H1 (cell line): ENCODE measurements at regions not wholly inside any gene's neighbourhood (a gene's known extent, or its start where the extent isn't known, plus 50 kb on each side); places are given as distances from the start of the nearest gene placed in this dataset.

ENCODE experiments used
- CTCF ChIA-PET: fragments of 300-600 bp; sonication (Branson Sonifier 250); formaldehyde crosslinking; loops from one replicate; lab custom pipeline; 2021; ENCODE audit not compliant: partially characterized antibody; lab: Charles Lee
- POLR2A ChIA-PET: fragments of 300-600 bp; sonication (Branson Sonifier 250); formaldehyde crosslinking; loops from one replicate; lab custom pipeline; 2021; ENCODE audit warnings: inconsistent platforms; ENCODE audit not compliant: partially characterized antibody; lab: Charles Lee
- DNase-seq, 2 experiments: peaks; one replicate each; pipeline versions ENCODE4 v3.0.0 to v3.0.0-alpha.2; 2010 to 2022; ENCODE audit warnings: low spot score in 2 of 2, low read depth in 1 of 2, mixed read lengths in 1 of 2
- FAIRE-seq: peaks from 2 replicates; lab custom pipeline; 2011; peaks lifted over from hg19 to GRCh38; lab: Jason Lieb, UNC
- H2AFZ ChIP-seq: 2 replicates; pipeline ENCODE4 v1.8.1; 2012; ENCODE audit warnings: low read length, inconsistent platforms
- H2AK5ac ChIP-seq: 2 replicates; pipeline ENCODE4 v1.6.1; 2013; ENCODE audit warnings: low read depth, low read length
- H2BK120ac ChIP-seq: replicated peaks from 2 replicates; pipeline ENCODE3; 2013; ENCODE audit warnings: low read depth, low read length, inconsistent platforms
- H2BK12ac ChIP-seq: 2 replicates; pipeline ENCODE4 v1.6.1; 2013; ENCODE audit warnings: low read depth, low read length
- H2BK15ac ChIP-seq: 2 replicates; pipeline ENCODE4 v1.6.1; 2013; ENCODE audit warnings: low read length
- H2BK20ac ChIP-seq: 2 replicates; pipeline ENCODE4 v1.6.1; 2013; ENCODE audit warnings: low read length
- H2BK5ac ChIP-seq: 2 replicates; pipeline ENCODE4 v1.6.1; 2013; ENCODE audit warnings: low read depth, low read length
- H3K14ac ChIP-seq: 2 replicates; pipeline ENCODE4 v1.6.1; 2013; ENCODE audit warnings: inconsistent platforms; ENCODE audit not compliant: insufficient read length
- H3K18ac ChIP-seq: 2 replicates; pipeline ENCODE4 v1.6.1; 2013; ENCODE audit warnings: low read length; ENCODE audit errors: extremely low read depth
- H3K23ac ChIP-seq: 2 replicates; pipeline ENCODE4 v1.6.1; 2013; ENCODE audit warnings: inconsistent platforms; ENCODE audit not compliant: insufficient read length
- H3K23me2 ChIP-seq: 2 replicates; pipeline ENCODE4 v1.6.1; 2013; ENCODE audit warnings: low read depth, low read length
- H3K27ac ChIP-seq: 2 replicates; pipeline ENCODE4 v1.6.1; 2011; ENCODE audit warnings: low read depth, low read length, inconsistent platforms
- H3K27me3 ChIP-seq, 4 experiments: replicated peaks in 1 of 4; 1 replicate in 1 of 4; 2 replicates in 3 of 4; pipeline versions ENCODE4 v1.6.1 to v1.8.1; 2011 to 2013; ENCODE audit warnings: low read length in 3 of 4, mild to moderate bottlenecking in 3 of 4, inconsistent platforms in 2 of 4, mixed read lengths in 2 of 4, moderate library complexity in 1 of 4; ENCODE audit not compliant: control insufficient read depth in 3 of 4, insufficient read depth in 3 of 4; ENCODE audit errors: extremely low read depth in 1 of 4
- H3K36me3 ChIP-seq, 4 experiments: 2 replicates each; pipeline versions ENCODE4 v1.6.1 to v1.8.1; 2011 to 2013; ENCODE audit warnings: mild to moderate bottlenecking in 4 of 4, low read length in 3 of 4, moderate library complexity in 2 of 4, control low read depth in 1 of 4, inconsistent platforms in 1 of 4; ENCODE audit not compliant: insufficient read depth in 4 of 4, control insufficient read depth in 2 of 4
- H3K4ac ChIP-seq: replicated peaks from 2 replicates; pipeline ENCODE3; 2013; ENCODE audit warnings: low read length, low read depth, mixed read lengths, inconsistent platforms; ENCODE audit not compliant: insufficient read length
- H3K4me1 ChIP-seq, 4 experiments: replicated peaks in 1 of 4; 1 replicate in 1 of 4; 2 replicates in 3 of 4; pipeline versions ENCODE4 v1.6.1 to v1.8.1; 2011 to 2013; ENCODE audit warnings: low read length in 3 of 4, inconsistent platforms in 2 of 4, mixed read lengths in 1 of 4; ENCODE audit not compliant: insufficient read depth in 4 of 4, control insufficient read depth in 3 of 4
- H3K4me2 ChIP-seq, 2 experiments: 2 replicates each; pipeline versions ENCODE4 v1.6.1 to v1.8.1; 2011 to 2013; ENCODE audit warnings: low read depth in 2 of 2, low read length in 2 of 2, control low read depth in 1 of 2, inconsistent platforms in 1 of 2, mild to moderate bottlenecking in 1 of 2; ENCODE audit not compliant: insufficient read depth in 1 of 2
- H3K4me3 ChIP-seq, 4 experiments: fragments of 200-600, 300-600 bp in 1 of 4; sonication (generic), shearing (Covaris generic), sonication (Bioruptor Twin) in 1 of 4; 2 replicates each; pipeline versions ENCODE4 v1.5.1 to v1.8.1; 2011 to 2016; ENCODE audit warnings: low read length in 4 of 4, low read depth in 3 of 4, control low read depth in 2 of 4, inconsistent platforms in 2 of 4, mild to moderate bottlenecking in 2 of 4, mixed read lengths in 1 of 4, moderate library complexity in 1 of 4; ENCODE audit not compliant: insufficient read depth in 2 of 4; ENCODE audit errors: extremely low read depth in 1 of 4
- H3K56ac ChIP-seq: replicated peaks from 2 replicates; pipeline ENCODE3; 2013; ENCODE audit warnings: low read depth, mild to moderate bottlenecking, mixed read lengths, low read length, inconsistent platforms; ENCODE audit not compliant: insufficient read length
- H3K79me1 ChIP-seq: 2 replicates; pipeline ENCODE4 v1.6.1; 2013; ENCODE audit warnings: low read depth, low read length, control low read depth
- H3K79me2 ChIP-seq, 2 experiments: 2 replicates each; pipeline versions ENCODE4 v1.6.1 to v1.8.1; 2012 to 2013; ENCODE audit warnings: low read length in 2 of 2, mild to moderate bottlenecking in 2 of 2, inconsistent platforms in 1 of 2; ENCODE audit not compliant: insufficient read depth in 2 of 2, control insufficient read depth in 1 of 2
- H3K9ac ChIP-seq, 4 experiments: replicated peaks in 1 of 4; 1 replicate in 1 of 4; 2 replicates in 3 of 4; pipeline versions ENCODE4 v1.6.1 to v1.8.1; 2011 to 2013; ENCODE audit warnings: low read depth in 3 of 4, low read length in 3 of 4, control low read depth in 2 of 4, mild to moderate bottlenecking in 2 of 4, moderate library complexity in 2 of 4, inconsistent platforms in 1 of 4; ENCODE audit errors: extremely low read depth in 1 of 4
- H3K9me3 ChIP-seq, 2 experiments: 2 replicates each; pipeline versions ENCODE4 v1.6.1 to v1.8.1; 2012 to 2013; ENCODE audit warnings: mild to moderate bottlenecking in 2 of 2, moderate library complexity in 2 of 2, control low read depth in 1 of 2, inconsistent platforms in 1 of 2, low read depth in 1 of 2, low read length in 1 of 2, mixed read lengths in 1 of 2; ENCODE audit not compliant: insufficient read depth in 2 of 2
- H4K20me1 ChIP-seq, 2 experiments: replicated peaks in 1 of 2; 2 replicates each; pipeline versions ENCODE3 to v1.8.1; 2011 to 2013; ENCODE audit warnings: inconsistent platforms in 2 of 2, low read length in 2 of 2, mild to moderate bottlenecking in 1 of 2; ENCODE audit not compliant: insufficient read depth in 2 of 2, control insufficient read depth in 1 of 2
- H4K5ac ChIP-seq: 2 replicates; pipeline ENCODE4 v1.6.1; 2013; ENCODE audit warnings: low read length, low read depth, mixed read lengths, inconsistent platforms; ENCODE audit not compliant: insufficient read length
- H4K8ac ChIP-seq: 2 replicates; pipeline ENCODE4 v1.8.0; 2013; ENCODE audit warnings: mild to moderate bottlenecking, moderate library complexity, low read length, inconsistent platforms; ENCODE audit not compliant: insufficient read depth; ENCODE audit errors: extremely low read depth
- H4K91ac ChIP-seq: replicated peaks from 2 replicates; pipeline ENCODE3; 2013; ENCODE audit warnings: low read length, mixed read lengths, inconsistent platforms; ENCODE audit not compliant: insufficient read length
- CEBPB ChIP-seq: IDR thresholded peaks from 2 replicates; pipeline ENCODE4 v1.6.1; 2012; ENCODE audit warnings: low read depth, low read length
- JUN ChIP-seq: IDR thresholded peaks from 2 replicates; pipeline ENCODE4 v1.6.1; 2011; ENCODE audit warnings: low read depth, mild to moderate bottlenecking, improper control_type of control experiment, low read length
- JUND ChIP-seq: IDR thresholded peaks from 2 replicates; pipeline ENCODE4 v1.6.1; 2011; ENCODE audit warnings: mild to moderate bottlenecking, improper control_type of control experiment, low read length
- KDM4A ChIP-seq: IDR thresholded peaks from one replicate; pipeline ENCODE4 v1.7.1; 2012; ENCODE audit warnings: low read depth, mild to moderate bottlenecking, moderate library complexity, low read length, inconsistent platforms; ENCODE audit not compliant: severe bottlenecking
- POLR2AphosphoS5 ChIP-seq: IDR thresholded peaks from 2 replicates; pipeline ENCODE4 v1.6.1; 2011; ENCODE audit warnings: low read depth, low read length
- RAD21 ChIP-seq, 2 experiments: IDR thresholded peaks in 1 of 2; conservative IDR thresholded peaks in 1 of 2; 2 replicates each; pipeline ENCODE4 v1.6.1; 2011; ENCODE audit warnings: low read depth in 2 of 2, low read length in 2 of 2, improper control_type of control experiment in 1 of 2, inconsistent platforms in 1 of 2, mild to moderate bottlenecking in 1 of 2, moderate library complexity in 1 of 2
- RBBP5 ChIP-seq: IDR thresholded peaks from 2 replicates; pipeline ENCODE4 v1.7.1; 2012; ENCODE audit warnings: low read depth, mild to moderate bottlenecking, inconsistent platforms, low read length, moderate library complexity, borderline replicate concordance
- SP1 ChIP-seq: IDR thresholded peaks from 2 replicates; pipeline ENCODE4 v1.6.1; 2011; ENCODE audit warnings: low read depth, low read length
- USF2 ChIP-seq: IDR thresholded peaks from 2 replicates; pipeline ENCODE4 v1.6.1; 2011; ENCODE audit warnings: low read length, improper control_type of control experiment
- WGBS, 2 experiments: shearing (Covaris generic) in 1 of 2; methylation state at CpG; one replicate each; pipeline versions ENCODE4 v1.1.6 to v1.1.7; 2013 to 2015; ENCODE audit warnings: low lambda C conversion rate in 2 of 2, mixed read lengths in 2 of 2, inconsistent platforms in 1 of 2, low coverage in 1 of 2, missing lambda C conversion rate in 1 of 2; ENCODE audit not compliant: insufficient replicate concordance in 2 of 2, insufficient coverage in 1 of 2, insufficient read length in 1 of 2; ENCODE audit errors: extremely low coverage in 1 of 2, missing lambda C conversion rate in 1 of 2; 5-methylcytosine and 5-hydroxymethylcytosine counted together

- no peak overlapping the region for H3K4ac ChIP-seq
- FAIRE-seq (no peak), DNase-seq (peak in 1 of 2 experiments; percentile 43)
- H2BK12ac ChIP-seq = no peak overlapping the region; the same call in 1 of the 2 replicates
- H2BK20ac ChIP-seq = no peak overlapping the region
- no peak overlapping the region for H4K91ac ChIP-seq
- H3K4me3 ChIP-seq = no peak overlapping the region
- no peak overlapping the region for H2BK120ac ChIP-seq
- H3K36me3 ChIP-seq = no peaks in the 10 kb centered on the region
- H4K20me1 ChIP-seq = no peaks in the 10 kb centered on the region
- peak overlapping the region; percentile 28; the same call in 1 of the 2 replicates for H2AK5ac ChIP-seq
- H3K79me2 ChIP-seq = no peaks in the 10 kb centered on the region
- TF ChIP-seq POLR2AphosphoS5 = no peak
- no peak for TF ChIP-seq JUN
- TF ChIP-seq JUND = no peak
- no peak for TF ChIP-seq RAD21 (IDR thresholded peaks at IDR 0.05 in 1 of 2, conservative IDR thresholded peaks at IDR 0.05 in 1 of 2; ENCODE audit: low read depth in 2 of 2, low read length in 2 of 2)
- TF ChIP-seq SP1 = no peak
- TF ChIP-seq KDM4A = no peak
- TF ChIP-seq RBBP5 = no peak
- TF ChIP-seq USF2 = no peak
- TF ChIP-seq CEBPB = no peak
- H3K4me1 ChIP-seq = peaks cover 0 to 4% (median 1%) of the 10 kb centered on the region in 4 experiments; a peak in 3 of 7 replicates
- ChIA-PET POLR2A (interaction anchor here (0.6 kb wide), 1 partner anchor 124 kb away, joined by 3 read pairs; no protein-coding TSS in a partner anchor), CTCF (interaction anchor here (0.6 to 1.3 kb wide), 5 partner anchors 9 to 250 kb away, joined by 3 to 7 read pairs (median 4); no protein-coding TSS in a partner anchor)
- H3K9ac ChIP-seq = no peak overlapping the region
- H2BK15ac ChIP-seq = peak overlapping the region; percentile 31; the same call in 1 of the 2 replicates
- H3K23ac ChIP-seq = no peak overlapping the region
- no peaks in the 10 kb centered on the region for H3K23me2 ChIP-seq
- H3K27me3 ChIP-seq = no peaks in the 10 kb centered on the region; a peak in 1 of 7 replicates
- H3K79me1 ChIP-seq = no peaks in the 10 kb centered on the region
- H3K56ac ChIP-seq = no peak overlapping the region
- peaks cover 3 to 4% of the 10 kb centered on the region in 2 experiments; a peak in 2 of 4 replicates for H3K9me3 ChIP-seq
- H4K5ac ChIP-seq = no peak overlapping the region
- 91% methylated on average over 11 of the region's 13 CpGs; no CpG with 5 or more reads in 1 of the 2 experiments for WGBS, 2 experiments
- H2AFZ ChIP-seq = no peak overlapping the region
- no peak overlapping the region for H3K4me2 ChIP-seq
- H4K8ac ChIP-seq = no peak overlapping the region
- 0 out of 2 replicates have a peak overlapping the region, but pooled peaks have one; percentile 39 for H2BK5ac ChIP-seq
- no peak overlapping the region; the same call in 1 of the 2 replicates for H3K18ac ChIP-seq
- H3K14ac ChIP-seq = no peak overlapping the region
- H3K27ac ChIP-seq = no peak overlapping the region
Measured at GRCh38 chr22:48974443-48975315, 853.0 kb downstream of the BRD1 start.
